Keratinocyte (primary cell): ENCODE measurements at regions not wholly inside any gene's neighbourhood (a gene's known extent, or its start where the extent isn't known, plus 50 kb on each side); places are given as distances from the start of the nearest gene placed in this dataset.

Experiments used
- EZH2 ChIP-seq: IDR thresholded peaks from one replicate; pipeline ENCODE4 v1.6.1; 2012; ENCODE audit warnings: inconsistent platforms, mild to moderate bottlenecking, low read length, moderate library complexity
- TF ChIP-seq, protein P1 (sequence below), 3 experiments: IDR thresholded peaks in 1 of 3; conservative IDR thresholded peaks in 1 of 3; optimal IDR thresholded peaks in 1 of 3; 2 replicates in 2 of 3; 3 replicates in 1 of 3; pipeline versions ENCODE3 to v1.5.1; 2011; ENCODE audit warnings: low read length in 3 of 3, mild to moderate bottlenecking in 3 of 3, moderate library complexity in 2 of 3, control low read depth in 1 of 3, inconsistent platforms in 1 of 3; ENCODE audit not compliant: insufficient read depth in 2 of 3; ENCODE audit errors: extremely low read depth in 1 of 3

DNA sequence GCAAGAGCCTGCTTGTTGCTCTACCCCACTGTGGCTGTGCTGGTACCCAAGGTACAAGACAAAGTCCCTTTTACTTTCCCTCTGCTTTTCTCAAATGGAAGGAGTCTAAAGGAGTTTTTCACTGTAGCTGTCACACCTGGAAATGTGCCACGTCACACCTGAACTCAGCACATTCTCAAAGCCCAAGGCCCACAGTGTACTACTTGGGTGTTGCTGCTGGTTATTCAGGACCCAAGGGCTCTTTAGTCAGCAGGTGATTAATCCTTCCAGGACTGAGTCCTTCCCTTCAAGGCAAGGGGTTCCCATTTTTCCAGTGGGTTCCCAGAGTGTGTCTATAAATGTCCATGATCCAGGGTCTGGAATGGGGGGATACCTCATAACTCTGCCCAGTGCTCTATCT, 63.2 kb upstream of the STK39 start:
- TF ChIP-seq, protein P1, sequence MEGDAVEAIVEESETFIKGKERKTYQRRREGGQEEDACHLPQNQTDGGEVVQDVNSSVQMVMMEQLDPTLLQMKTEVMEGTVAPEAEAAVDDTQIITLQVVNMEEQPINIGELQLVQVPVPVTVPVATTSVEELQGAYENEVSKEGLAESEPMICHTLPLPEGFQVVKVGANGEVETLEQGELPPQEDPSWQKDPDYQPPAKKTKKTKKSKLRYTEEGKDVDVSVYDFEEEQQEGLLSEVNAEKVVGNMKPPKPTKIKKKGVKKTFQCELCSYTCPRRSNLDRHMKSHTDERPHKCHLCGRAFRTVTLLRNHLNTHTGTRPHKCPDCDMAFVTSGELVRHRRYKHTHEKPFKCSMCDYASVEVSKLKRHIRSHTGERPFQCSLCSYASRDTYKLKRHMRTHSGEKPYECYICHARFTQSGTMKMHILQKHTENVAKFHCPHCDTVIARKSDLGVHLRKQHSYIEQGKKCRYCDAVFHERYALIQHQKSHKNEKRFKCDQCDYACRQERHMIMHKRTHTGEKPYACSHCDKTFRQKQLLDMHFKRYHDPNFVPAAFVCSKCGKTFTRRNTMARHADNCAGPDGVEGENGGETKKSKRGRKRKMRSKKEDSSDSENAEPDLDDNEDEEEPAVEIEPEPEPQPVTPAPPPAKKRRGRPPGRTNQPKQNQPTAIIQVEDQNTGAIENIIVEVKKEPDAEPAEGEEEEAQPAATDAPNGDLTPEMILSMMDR (optimal IDR thresholded peaks at IDR 0.05 in 1 of 3, IDR thresholded peaks at IDR 0.05 in 1 of 3, conservative IDR thresholded peaks at IDR 0.05 in 1 of 3; ENCODE audit: extremely low read depth in 1 of 3, insufficient read depth in 2 of 3, low read length in 3 of 3), result no peak
- TF ChIP-seq EZH2, result no peak
